ENCODE measurements at regions not wholly inside any gene's neighbourhood (a gene's known extent, or its start where the extent isn't known, plus 50 kb on each side); places are given as distances from the start of the nearest gene placed in this dataset.

DNA sequence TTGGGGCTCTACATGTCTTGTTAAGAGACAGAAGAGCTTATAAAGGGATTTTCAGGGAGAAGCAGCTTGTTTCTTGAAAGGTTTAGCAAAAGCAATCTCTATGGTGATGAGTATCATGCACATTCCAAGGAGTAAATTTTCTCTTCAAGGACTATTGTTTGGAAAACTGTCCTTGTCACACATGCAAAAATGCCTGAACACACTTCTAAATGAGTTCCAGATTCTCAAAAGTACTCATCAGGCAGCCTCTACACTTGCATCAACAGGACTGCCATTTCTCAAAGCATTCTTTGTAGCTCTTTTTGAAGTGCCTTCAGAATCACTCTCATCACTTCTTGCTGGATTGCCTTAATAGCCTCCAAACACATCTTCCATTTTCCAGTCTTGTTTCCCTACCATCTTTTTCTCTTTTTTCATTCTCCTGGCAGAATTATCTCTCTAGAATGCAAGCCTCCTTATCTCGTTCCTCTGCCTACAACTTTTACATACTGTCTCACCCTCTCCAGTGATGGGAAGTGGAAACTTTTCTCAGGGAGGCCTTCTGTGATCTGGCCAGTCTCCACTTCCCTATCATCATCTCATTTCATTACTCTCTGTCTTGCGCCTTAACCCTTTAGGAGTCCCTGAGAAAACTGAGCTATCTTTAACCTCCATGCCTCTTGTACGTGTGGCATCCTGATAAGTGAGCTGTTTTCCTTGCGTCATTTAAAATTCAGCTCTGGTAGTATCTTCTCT, 631.5 kb upstream of the TLE4 start:
- no peak overlapping the region for H3K4me3 ChIP-seq
- TF ChIP-seq, protein P1, sequence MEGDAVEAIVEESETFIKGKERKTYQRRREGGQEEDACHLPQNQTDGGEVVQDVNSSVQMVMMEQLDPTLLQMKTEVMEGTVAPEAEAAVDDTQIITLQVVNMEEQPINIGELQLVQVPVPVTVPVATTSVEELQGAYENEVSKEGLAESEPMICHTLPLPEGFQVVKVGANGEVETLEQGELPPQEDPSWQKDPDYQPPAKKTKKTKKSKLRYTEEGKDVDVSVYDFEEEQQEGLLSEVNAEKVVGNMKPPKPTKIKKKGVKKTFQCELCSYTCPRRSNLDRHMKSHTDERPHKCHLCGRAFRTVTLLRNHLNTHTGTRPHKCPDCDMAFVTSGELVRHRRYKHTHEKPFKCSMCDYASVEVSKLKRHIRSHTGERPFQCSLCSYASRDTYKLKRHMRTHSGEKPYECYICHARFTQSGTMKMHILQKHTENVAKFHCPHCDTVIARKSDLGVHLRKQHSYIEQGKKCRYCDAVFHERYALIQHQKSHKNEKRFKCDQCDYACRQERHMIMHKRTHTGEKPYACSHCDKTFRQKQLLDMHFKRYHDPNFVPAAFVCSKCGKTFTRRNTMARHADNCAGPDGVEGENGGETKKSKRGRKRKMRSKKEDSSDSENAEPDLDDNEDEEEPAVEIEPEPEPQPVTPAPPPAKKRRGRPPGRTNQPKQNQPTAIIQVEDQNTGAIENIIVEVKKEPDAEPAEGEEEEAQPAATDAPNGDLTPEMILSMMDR (IDR thresholded peaks at IDR 0.05), result no peak
- no peaks in the 10 kb centered on the region for H3K27me3 ChIP-seq
- H3K4me1 ChIP-seq, result no peaks in the 10 kb centered on the region
- no peak for DNase-seq
- intact Hi-C loops (cut with DNase I), result no loop called here
- no peaks in the 10 kb centered on the region for H3K9me3 ChIP-seq
- no peak overlapping the region for H3K9ac ChIP-seq (ENCODE audit: low read depth in 2 of 2, low read length in 2 of 2)
- H3K27ac ChIP-seq, result no peak overlapping the region
- H3K36me3 ChIP-seq, result no peaks in the 10 kb centered on the region

DNA sequence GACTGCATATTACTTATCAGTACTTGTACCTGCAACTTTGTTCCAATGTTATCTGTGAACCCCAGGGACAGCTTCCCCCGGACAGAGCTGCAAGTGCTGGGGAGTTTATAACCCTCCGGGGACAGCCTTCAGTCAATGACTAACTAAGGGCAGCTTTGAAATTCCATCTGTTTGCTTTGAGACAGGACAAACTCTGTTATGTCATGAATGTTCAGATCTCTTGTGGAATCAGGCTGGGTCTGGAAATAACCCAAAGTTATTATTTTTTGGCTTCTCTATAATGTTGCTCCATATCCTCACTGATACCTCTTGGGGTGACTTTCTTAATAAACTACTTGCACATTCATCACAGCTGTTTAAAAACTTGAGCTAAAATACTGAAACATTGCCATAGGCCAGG, 617.5 kb upstream of the TLE4 start:
- Histone ChIP-seq H3K27me3 (no peaks in the 10 kb centered on the region), H3K9me3 (no peaks in the 10 kb centered on the region), H3K4me3 (no peak overlapping the region), H3K27ac (no peak overlapping the region), H3K4me1 (no peaks in the 10 kb centered on the region), H3K9ac (ENCODE audit: low read depth in 2 of 2, low read length in 2 of 2) (no peak overlapping the region), H3K36me3 (no peaks in the 10 kb centered on the region)
- TF ChIP-seq, protein P1 (IDR thresholded peaks at IDR 0.05), result no peak
- DNase-seq, result no peak
- intact Hi-C loops (cut with DNase I), result no loop called here

DNA sequence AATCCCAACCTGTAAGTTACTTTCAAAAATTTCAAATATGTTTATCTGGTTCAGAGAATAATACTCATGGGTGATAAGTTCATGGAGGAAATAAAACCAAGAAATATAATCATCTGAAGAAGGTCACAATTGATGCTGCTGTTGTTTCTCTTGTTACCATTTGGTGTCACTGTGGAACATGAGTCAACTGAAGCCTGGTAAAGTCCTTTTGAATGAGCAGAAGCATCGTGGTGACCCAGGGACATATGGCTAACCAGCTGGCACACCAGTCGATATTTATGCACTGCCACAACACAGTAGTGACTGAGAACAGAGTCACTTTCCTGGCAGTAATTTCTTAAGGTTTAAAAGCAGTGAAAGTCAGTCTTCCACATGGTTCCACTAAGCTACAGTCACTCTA, 612.9 kb upstream of the TLE4 start:
- no peaks in the 10 kb centered on the region for H3K9me3 ChIP-seq
- H3K36me3 ChIP-seq, result no peaks in the 10 kb centered on the region
- intact Hi-C loops (cut with DNase I), result no loop called here
- no peak overlapping the region for H3K4me3 ChIP-seq
- no peaks in the 10 kb centered on the region for H3K4me1 ChIP-seq
- DNase-seq, result no peak
- TF ChIP-seq, protein P1 (IDR thresholded peaks at IDR 0.05), result no peak
- no peaks in the 10 kb centered on the region for H3K27me3 ChIP-seq
- H3K27ac ChIP-seq, result no peak overlapping the region
- no peak overlapping the region for H3K9ac ChIP-seq (ENCODE audit: low read depth in 2 of 2, low read length in 2 of 2)

DNA sequence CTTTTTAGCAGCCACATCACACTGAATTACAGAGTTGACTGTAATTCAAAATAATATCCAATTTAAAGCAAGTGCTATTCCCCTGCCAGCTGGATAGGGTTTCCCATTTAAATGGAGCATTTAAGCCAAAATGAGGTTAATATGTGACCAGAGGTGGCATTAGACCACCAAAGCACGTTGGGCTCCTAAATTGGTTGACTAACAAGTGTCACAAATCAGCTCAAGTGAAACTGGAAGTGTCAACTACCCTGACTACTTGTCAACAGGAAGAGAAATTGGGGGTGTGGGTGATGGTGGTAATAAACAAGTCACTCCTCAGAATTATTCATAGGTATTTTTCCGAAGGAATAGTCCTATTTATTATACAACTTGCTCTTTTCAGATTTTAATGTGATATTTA, 609.6 kb upstream of the TLE4 start:
- TF ChIP-seq, protein P1 (IDR thresholded peaks at IDR 0.05), result no peak
- H3K4me3 ChIP-seq, result no peak overlapping the region
- no peaks in the 10 kb centered on the region for H3K9me3 ChIP-seq
- intact Hi-C loops (cut with DNase I), result no loop called here
- no peaks in the 10 kb centered on the region for H3K27me3 ChIP-seq
- DNase-seq, result no peak
- H3K9ac ChIP-seq (ENCODE audit: low read depth in 2 of 2, low read length in 2 of 2), result no peak overlapping the region
- H3K4me1 ChIP-seq, result no peaks in the 10 kb centered on the region
- no peaks in the 10 kb centered on the region for H3K36me3 ChIP-seq
- no peak overlapping the region for H3K27ac ChIP-seq

DNA sequence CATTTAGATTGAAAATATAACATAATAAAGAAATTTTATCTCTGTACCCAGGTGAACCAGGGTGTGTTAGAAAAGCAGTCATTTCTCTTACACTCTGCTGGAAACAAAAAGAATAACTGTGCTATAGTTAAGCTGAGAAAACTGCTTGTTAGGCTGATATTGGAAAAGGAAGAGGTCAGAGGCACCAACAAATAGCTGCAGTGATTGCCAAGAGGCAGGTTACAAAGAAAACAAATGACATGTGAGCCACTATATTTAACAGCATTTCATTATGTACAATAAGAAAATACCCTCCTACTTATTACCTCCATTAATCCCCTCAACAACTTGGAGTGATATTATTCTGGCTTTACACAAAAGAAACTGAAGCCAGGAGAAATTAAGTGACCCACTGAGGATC, 607.9 kb upstream of the TLE4 start:
- Histone ChIP-seq H3K9me3 (no peaks in the 10 kb centered on the region), H3K4me3 (no peak overlapping the region), H3K27me3 (no peaks in the 10 kb centered on the region), H3K27ac (no peak overlapping the region), H3K9ac (ENCODE audit: low read depth in 2 of 2, low read length in 2 of 2) (no peak overlapping the region), H3K36me3 (no peaks in the 10 kb centered on the region), H3K4me1 (no peaks in the 10 kb centered on the region)
- intact Hi-C loops (cut with DNase I), result no loop called here
- TF ChIP-seq, protein P1 (IDR thresholded peaks at IDR 0.05), result no peak
- DNase-seq, result no peak

All from colonic mucosa (tissue), 4 donors.